PFSK-1 (cell line): ENCODE measurements at regions not wholly inside any gene's neighbourhood (a gene's known extent, or its start where the extent isn't known, plus 50 kb on each side); places are given as distances from the start of the nearest gene placed in this dataset.

Experiments
- FOXP2 ChIP-seq: optimal IDR thresholded peaks from 2 replicates; pipeline ENCODE3; 2011; ENCODE audit warnings: borderline replicate concordance, control low read depth, inconsistent platforms; ENCODE audit not compliant: insufficient read depth; ENCODE audit errors: extremely low read length, extremely low read depth
- POLR2AphosphoS5 ChIP-seq: IDR thresholded peaks from 2 replicates; pipeline ENCODE4 v1.6.1; 2012; ENCODE audit warnings: low read depth, mild to moderate bottlenecking, control low read depth, low read length, moderate library complexity
- SIN3A ChIP-seq: IDR thresholded peaks from 2 replicates; pipeline ENCODE4 v1.6.1; 2012; ENCODE audit warnings: mild to moderate bottlenecking, low read length, moderate library complexity, borderline replicate concordance; ENCODE audit not compliant: insufficient read depth
- TAF1 ChIP-seq: IDR thresholded peaks from 2 replicates; pipeline ENCODE4 v1.6.1; 2012; ENCODE audit warnings: low read length, control low read depth, borderline replicate concordance; ENCODE audit not compliant: insufficient read depth
- TF ChIP-seq, protein P1 (sequence below), 2 experiments: IDR thresholded peaks; 2 replicates each; pipeline versions ENCODE4 v1.6.1 to v1.8.0; 2011 to 2012; ENCODE audit warnings: low read depth in 2 of 2, low read length in 2 of 2, control low read depth in 1 of 2, inconsistent platforms in 1 of 2, mild to moderate bottlenecking in 1 of 2, moderate library complexity in 1 of 2; ENCODE audit not compliant: insufficient read depth in 1 of 2

DNA sequence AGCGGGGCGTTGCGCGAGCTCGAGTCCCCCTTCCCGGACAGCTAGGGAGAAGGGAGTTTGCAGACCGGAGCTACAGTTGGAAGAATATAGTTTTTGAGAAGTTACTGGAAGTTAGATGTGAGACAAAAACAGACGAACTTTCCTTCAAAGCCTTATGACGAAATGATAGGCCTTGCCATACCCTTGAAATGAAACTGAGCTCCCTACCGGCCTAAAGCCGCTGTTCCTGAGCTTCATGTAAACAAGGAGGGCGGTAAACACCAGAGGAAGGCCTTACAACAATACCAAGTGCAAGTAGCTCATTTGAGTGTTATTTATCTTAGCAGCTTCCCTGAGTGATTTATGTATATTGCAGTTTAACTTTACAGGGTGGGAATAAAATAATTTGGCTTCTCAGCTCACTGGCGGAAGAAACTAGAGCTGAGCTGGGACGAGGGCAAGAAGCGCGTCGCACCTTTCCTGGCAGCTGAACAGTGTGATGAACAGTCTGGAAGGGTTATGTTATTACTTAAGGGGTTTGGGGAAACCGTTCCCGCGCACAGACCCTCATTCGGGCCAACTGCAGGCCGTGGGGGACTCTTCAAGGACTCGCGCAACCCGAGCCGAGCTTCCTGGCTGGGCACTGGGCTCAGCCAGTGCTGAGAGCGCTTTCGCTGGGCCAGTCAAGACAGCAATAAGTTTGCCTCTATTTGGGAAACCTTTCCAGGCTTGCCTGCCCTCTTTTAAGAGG is 111.2 kb downstream of the KCNRG start:
- no peak for TF ChIP-seq SIN3A
- no peak for TF ChIP-seq FOXP2
- no peak for TF ChIP-seq TAF1
- TF ChIP-seq POLR2AphosphoS5: no peak
- TF ChIP-seq, protein P1, sequence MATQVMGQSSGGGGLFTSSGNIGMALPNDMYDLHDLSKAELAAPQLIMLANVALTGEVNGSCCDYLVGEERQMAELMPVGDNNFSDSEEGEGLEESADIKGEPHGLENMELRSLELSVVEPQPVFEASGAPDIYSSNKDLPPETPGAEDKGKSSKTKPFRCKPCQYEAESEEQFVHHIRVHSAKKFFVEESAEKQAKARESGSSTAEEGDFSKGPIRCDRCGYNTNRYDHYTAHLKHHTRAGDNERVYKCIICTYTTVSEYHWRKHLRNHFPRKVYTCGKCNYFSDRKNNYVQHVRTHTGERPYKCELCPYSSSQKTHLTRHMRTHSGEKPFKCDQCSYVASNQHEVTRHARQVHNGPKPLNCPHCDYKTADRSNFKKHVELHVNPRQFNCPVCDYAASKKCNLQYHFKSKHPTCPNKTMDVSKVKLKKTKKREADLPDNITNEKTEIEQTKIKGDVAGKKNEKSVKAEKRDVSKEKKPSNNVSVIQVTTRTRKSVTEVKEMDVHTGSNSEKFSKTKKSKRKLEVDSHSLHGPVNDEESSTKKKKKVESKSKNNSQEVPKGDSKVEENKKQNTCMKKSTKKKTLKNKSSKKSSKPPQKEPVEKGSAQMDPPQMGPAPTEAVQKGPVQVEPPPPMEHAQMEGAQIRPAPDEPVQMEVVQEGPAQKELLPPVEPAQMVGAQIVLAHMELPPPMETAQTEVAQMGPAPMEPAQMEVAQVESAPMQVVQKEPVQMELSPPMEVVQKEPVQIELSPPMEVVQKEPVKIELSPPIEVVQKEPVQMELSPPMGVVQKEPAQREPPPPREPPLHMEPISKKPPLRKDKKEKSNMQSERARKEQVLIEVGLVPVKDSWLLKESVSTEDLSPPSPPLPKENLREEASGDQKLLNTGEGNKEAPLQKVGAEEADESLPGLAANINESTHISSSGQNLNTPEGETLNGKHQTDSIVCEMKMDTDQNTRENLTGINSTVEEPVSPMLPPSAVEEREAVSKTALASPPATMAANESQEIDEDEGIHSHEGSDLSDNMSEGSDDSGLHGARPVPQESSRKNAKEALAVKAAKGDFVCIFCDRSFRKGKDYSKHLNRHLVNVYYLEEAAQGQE (IDR thresholded peaks at IDR 0.05; ENCODE audit: insufficient read depth in 1 of 2, low read depth in 2 of 2, low read length in 2 of 2): no peak

DNA sequence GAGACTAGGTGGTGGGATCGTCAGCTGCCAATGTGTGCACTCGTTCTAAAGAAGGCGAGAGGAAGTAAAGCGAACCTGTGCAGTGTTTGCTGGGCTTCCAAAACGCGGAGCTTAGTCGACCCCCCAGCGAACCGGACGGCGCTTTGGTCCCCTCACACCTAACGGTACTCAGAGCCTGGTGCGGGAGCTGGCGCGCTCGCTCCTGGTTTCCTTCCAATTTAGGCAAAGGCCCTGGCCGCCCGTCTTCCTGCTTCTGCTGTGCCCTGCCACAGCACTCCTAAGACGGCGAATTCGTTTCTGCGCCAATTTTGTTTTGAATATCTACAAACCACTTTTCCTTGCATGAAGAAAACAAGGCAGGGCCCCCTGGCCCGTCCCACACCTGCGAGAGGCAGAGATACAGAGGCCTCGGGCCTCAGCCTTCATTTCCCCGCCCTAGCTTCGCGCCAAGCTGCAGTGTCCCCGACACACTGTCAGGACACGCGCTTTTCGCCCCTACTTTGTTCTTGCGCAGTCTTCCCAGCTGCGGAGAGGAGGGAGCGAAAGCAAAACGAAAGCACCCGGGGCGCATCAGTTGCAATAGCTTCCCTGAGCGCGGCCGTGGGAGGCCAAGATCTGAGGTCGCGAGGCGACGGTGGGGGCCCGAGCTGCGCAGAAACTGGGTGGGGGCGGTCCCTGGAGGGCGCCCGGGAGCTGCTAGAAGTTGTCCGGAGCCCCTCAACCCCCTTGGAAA is 111.9 kb downstream of the KCNRG start:
- TF ChIP-seq, protein P1 (IDR thresholded peaks at IDR 0.05; ENCODE audit: insufficient read depth in 1 of 2, low read depth in 2 of 2, low read length in 2 of 2): no peak
- no peak for TF ChIP-seq FOXP2
- TF ChIP-seq TAF1: no peak
- TF ChIP-seq POLR2AphosphoS5: no peak
- no peak for TF ChIP-seq SIN3A

DNA sequence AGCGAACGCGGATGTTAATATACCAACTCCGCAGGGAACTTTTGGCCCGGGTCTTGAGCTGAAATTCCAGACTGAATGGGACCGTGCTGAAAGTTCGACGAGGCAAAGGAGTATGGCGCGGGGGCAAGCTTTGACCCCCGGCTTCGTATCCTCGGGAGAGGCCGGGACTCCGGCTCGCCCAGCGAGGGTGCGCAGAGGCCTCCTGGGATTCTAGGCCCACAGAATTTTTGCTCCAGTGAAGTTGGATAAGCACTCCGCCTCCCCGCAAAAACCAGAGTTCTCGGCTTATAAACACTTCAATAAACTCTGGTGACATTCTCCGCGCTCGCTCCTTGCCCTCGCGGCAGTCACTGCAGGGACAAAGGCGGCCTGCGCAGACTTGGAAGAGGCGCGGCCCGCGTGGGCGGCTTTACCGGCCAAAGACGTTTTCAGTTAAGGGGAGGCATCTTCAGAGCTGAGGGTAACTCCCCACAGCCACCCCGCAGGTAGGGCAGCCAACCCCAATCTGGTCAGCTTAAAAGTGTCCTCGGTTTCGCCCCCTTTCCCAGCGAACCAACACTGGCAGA is 112.6 kb downstream of the KCNRG start:
- TF ChIP-seq, protein P1 (IDR thresholded peaks at IDR 0.05; ENCODE audit: insufficient read depth in 1 of 2, low read depth in 2 of 2, low read length in 2 of 2): no peak
- no peak for TF ChIP-seq SIN3A
- TF ChIP-seq FOXP2: no peak
- TF ChIP-seq POLR2AphosphoS5: no peak
- TF ChIP-seq TAF1: no peak

DNA sequence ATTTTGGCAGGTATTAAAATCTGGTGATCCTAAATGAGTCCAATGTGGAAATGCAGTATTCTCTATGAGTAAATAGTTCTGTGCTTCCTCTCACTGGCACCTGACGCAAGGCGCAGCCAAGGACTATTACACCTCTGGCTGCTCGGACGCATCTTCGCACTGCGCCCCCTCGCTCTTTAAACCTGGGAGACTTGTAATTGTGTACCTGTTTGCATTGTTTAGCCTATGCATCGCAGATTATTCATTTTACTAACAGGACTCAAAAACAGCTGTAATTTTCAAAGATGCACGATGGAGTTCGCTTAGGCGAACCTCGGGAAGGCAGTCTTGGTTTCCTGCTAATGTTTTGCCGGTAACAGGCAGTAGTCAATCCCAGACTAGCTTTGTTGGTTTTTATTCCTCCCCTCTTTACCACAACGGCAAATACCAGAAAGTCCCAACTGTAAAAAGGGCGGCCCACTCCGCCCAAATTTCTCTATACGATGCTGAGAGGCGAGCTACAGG is 113.2 kb downstream of the KCNRG start:
- TF ChIP-seq FOXP2 (no peak), POLR2AphosphoS5 (no peak), TAF1 (no peak), SIN3A (no peak)
- TF ChIP-seq, protein P1 (IDR thresholded peaks at IDR 0.05; ENCODE audit: insufficient read depth in 1 of 2, low read depth in 2 of 2, low read length in 2 of 2): no peak
